MM.1S (cell line): ENCODE measurements at regions not wholly inside any gene's neighbourhood (a gene's known extent, or its start where the extent isn't known, plus 50 kb on each side); places are given as distances from the start of the nearest gene placed in this dataset.

ENCODE experiments used
- DNase-seq: peaks from one replicate; pipeline ENCODE4 v3.0.0-alpha.2; 2015
- H2AFZ ChIP-seq: fragments of 300-600 bp; sonication (generic); 2 replicates; pipeline ENCODE4 v1.6.0; 2016; ENCODE audit warnings: antibody characterized with exemption, low read length
- H3F3A ChIP-seq: fragments of 300-600 bp; sonication (generic); 2 replicates; pipeline ENCODE4 v1.6.1; 2016; ENCODE audit warnings: mild to moderate bottlenecking, antibody characterized with exemption, low read length, moderate library complexity, mixed read lengths; ENCODE audit not compliant: insufficient read depth
- H3K27ac ChIP-seq: fragments of 300-600 bp; sonication (generic); 2 replicates; pipeline ENCODE4 v1.5.1; 2016; ENCODE audit warnings: mild to moderate bottlenecking, low read length
- H3K27me3 ChIP-seq: fragments of 300-600 bp; sonication (generic); replicated peaks from 2 replicates; pipeline ENCODE4 v1.6.0; 2016; ENCODE audit warnings: low read length; ENCODE audit not compliant: insufficient read depth
- H3K36me3 ChIP-seq: fragments of 300-600 bp; sonication (generic); replicated peaks from 2 replicates; pipeline ENCODE4 v1.6.1; 2016; ENCODE audit warnings: mild to moderate bottlenecking, low read length, mixed read lengths; ENCODE audit not compliant: insufficient read depth
- H3K4me1 ChIP-seq: fragments of 300-600 bp; sonication (generic); 2 replicates; pipeline ENCODE4 v1.6.1; 2016; ENCODE audit warnings: low read length, mixed read lengths
- H3K4me2 ChIP-seq: fragments of 300-600 bp; sonication (generic); 2 replicates; pipeline ENCODE4 v1.6.0; 2016; ENCODE audit warnings: low read depth, low read length
- H3K4me3 ChIP-seq: fragments of 300-600 bp; sonication (generic); 2 replicates; pipeline ENCODE4 v1.5.1; 2016; ENCODE audit warnings: low read length, mixed read lengths
- H3K79me2 ChIP-seq: fragments of 300-600 bp; sonication (generic); 2 replicates; pipeline ENCODE4 v1.6.1; 2016; ENCODE audit warnings: mixed run types, low read length, mixed read lengths
- H3K9ac ChIP-seq: fragments of 300-600 bp; sonication (generic); 2 replicates; pipeline ENCODE4 v1.6.1; 2016; ENCODE audit warnings: low read length, mixed read lengths
- H3K9me2 ChIP-seq: fragments of 300-600 bp; sonication (generic); replicated peaks from 2 replicates; pipeline ENCODE4 v1.6.1; 2016; ENCODE audit warnings: mild to moderate bottlenecking, low read length, mixed read lengths; ENCODE audit not compliant: insufficient read depth
- H3K9me3 ChIP-seq: fragments of 300-600 bp; sonication (generic); replicated peaks from 2 replicates; pipeline ENCODE4 v1.6.1; 2016; ENCODE audit warnings: mild to moderate bottlenecking, low read length, mixed read lengths; ENCODE audit not compliant: insufficient read depth
- H4K20me1 ChIP-seq: fragments of 300-600 bp; sonication (generic); 2 replicates; pipeline ENCODE4 v1.6.1; 2016; ENCODE audit warnings: mild to moderate bottlenecking, low read length, moderate library complexity, mixed read lengths; ENCODE audit not compliant: insufficient read depth
- CTCF ChIP-seq: fragments of 300-600 bp; sonication (generic); IDR thresholded peaks from 2 replicates; pipeline ENCODE4 v1.5.1; 2016; ENCODE audit warnings: antibody characterized with exemption, low read length, mixed read lengths
- EZH2 ChIP-seq: fragments of 300-600 bp; sonication (generic); optimal IDR thresholded peaks from 2 replicates; pipeline ENCODE3; 2017; ENCODE audit warnings: low read depth, mild to moderate bottlenecking, antibody characterized with exemption, low read length, mixed read lengths
- EZH2phosphoT487 ChIP-seq: fragments of 300-600 bp; sonication (generic); IDR thresholded peaks from 2 replicates; pipeline ENCODE4 v1.6.1; 2018; ENCODE audit warnings: antibody characterized with exemption, low read length

DNA sequence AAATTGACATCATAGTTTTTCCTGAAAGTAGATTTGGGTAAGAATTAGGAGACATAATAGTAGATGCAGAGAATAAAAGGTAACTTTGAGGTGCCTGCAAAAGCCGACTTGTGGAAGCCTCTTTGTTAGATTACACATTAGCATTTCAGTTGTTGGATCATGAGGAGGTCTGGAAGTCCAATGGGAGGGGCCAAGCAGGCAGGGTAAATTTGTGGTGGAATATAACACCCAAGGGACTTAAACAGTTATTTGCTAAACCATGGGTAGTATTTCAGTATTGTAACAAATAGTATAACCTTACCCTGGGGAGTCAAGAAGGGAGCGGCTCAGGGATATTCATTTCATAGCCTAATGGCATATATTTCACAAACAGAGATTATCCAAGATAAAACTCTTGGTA is 810.7 kb upstream of the AMOT start:
- no peak for TF ChIP-seq CTCF
- TF ChIP-seq EZH2, result no peak
- TF ChIP-seq EZH2phosphoT487, result no peak
- no peaks in the 10 kb centered on the region for H3K27me3 ChIP-seq

GRCh38 chrX:113644426-113644825 is 803.8 kb upstream of the AMOT start:
- Histone ChIP-seq H3K27ac (no peak overlapping the region), H3K27me3 (no peaks in the 10 kb centered on the region), H4K20me1 (no peaks in the 10 kb centered on the region), H3K79me2 (no peaks in the 10 kb centered on the region), H3F3A (no peaks in the 10 kb centered on the region), H3K4me1 (no peaks in the 10 kb centered on the region), H3K9me3 (no peaks in the 10 kb centered on the region), H3K36me3 (no peaks in the 10 kb centered on the region), H3K9me2 (no peaks in the 10 kb centered on the region), H2AFZ (no peak overlapping the region), H3K4me3 (no peak overlapping the region), H3K9ac (no peak overlapping the region), H3K4me2 (no peak overlapping the region)
- no peak for TF ChIP-seq CTCF
- no peak for TF ChIP-seq EZH2
- TF ChIP-seq EZH2phosphoT487, result no peak
- DNase-seq, result no peak

More for the DNA sequence above, 810.7 kb upstream of the AMOT start:
- H3K4me3 ChIP-seq, result no peak overlapping the region
- H3K9me3 ChIP-seq, result no peaks in the 10 kb centered on the region
- no peak overlapping the region for H3K4me2 ChIP-seq
- H3K9ac ChIP-seq, result no peak overlapping the region
- DNase-seq, result no peak
- no peak overlapping the region for H3K27ac ChIP-seq
- no peaks in the 10 kb centered on the region for H3F3A ChIP-seq
- H3K9me2 ChIP-seq, result no peaks in the 10 kb centered on the region
- no peak overlapping the region for H2AFZ ChIP-seq
- H3K4me1 ChIP-seq, result no peaks in the 10 kb centered on the region
- H4K20me1 ChIP-seq, result no peaks in the 10 kb centered on the region
- no peaks in the 10 kb centered on the region for H3K79me2 ChIP-seq
- no peaks in the 10 kb centered on the region for H3K36me3 ChIP-seq

GRCh38 chrX:113634565-113634964 is 793.9 kb upstream of the AMOT start:
- Histone ChIP-seq H3K9me3 (no peaks in the 10 kb centered on the region), H3K27ac (no peak overlapping the region), H3K4me1 (no peaks in the 10 kb centered on the region), H3K9ac (no peak overlapping the region), H3K4me2 (no peak overlapping the region), H3K4me3 (no peak overlapping the region), H2AFZ (no peak overlapping the region), H3F3A (no peaks in the 10 kb centered on the region), H3K9me2 (no peaks in the 10 kb centered on the region), H3K27me3 (no peaks in the 10 kb centered on the region), H4K20me1 (no peaks in the 10 kb centered on the region), H3K36me3 (no peaks in the 10 kb centered on the region), H3K79me2 (no peaks in the 10 kb centered on the region)
- TF ChIP-seq EZH2phosphoT487, result no peak
- no peak for TF ChIP-seq EZH2
- no peak for TF ChIP-seq CTCF
- DNase-seq, result no peak
